HepG2 (cell line): ENCODE measurements at regions not wholly inside any gene's neighbourhood (a gene's known extent, or its start where the extent isn't known, plus 50 kb on each side); places are given as distances from the start of the nearest gene placed in this dataset.

Experiments used
- ATAC-seq: fragments of 200-7000 bp; cut with Tn5 transposase; 3 replicates; pipeline ENCODE4 v1.9.1; 2020; ENCODE audit warnings: mild to moderate bottlenecking, moderate library complexity
- BruUV-seq: library from RNA; stranded (reverse); fragments of 400-500 nt; replicated peaks from 2 replicates; lab custom pipeline; 2021; lab: Mats Ljungman, UMichigan
- CTCF ChIA-PET: fragments of 300-600 bp; formaldehyde crosslinking; extraction: SDS; loops from one replicate; lab custom pipeline; 2021; ENCODE audit warnings: low total read pairs, inconsistent platforms, low intra/inter-chr PET ratio; lab: Yijun Ruan, JAX
- POLR2A ChIA-PET: fragments of 350-600 bp; sonication (Branson Sonifier 250); formaldehyde crosslinking; loops from one replicate; lab custom pipeline; 2020; ENCODE audit warnings: antibody characterized with exemption, inconsistent platforms; lab: Yijun Ruan, JAX
- DNase-seq: peaks from one replicate; pipeline ENCODE4 v3.0.0-alpha.2; 2015; ENCODE audit warnings: low spot score
- FAIRE-seq: peaks from 3 replicates; lab custom pipeline; 2011; peaks lifted over from hg19 to GRCh38; lab: Jason Lieb, UNC
- H2AFZ ChIP-seq: one replicate; pipeline ENCODE4 v1.6.1; 2011; ENCODE audit warnings: low read length, inconsistent platforms
- H3K27ac ChIP-seq: fragments of 300-600 bp; 3 replicates; pipeline ENCODE4 v1.8.0; 2011; ENCODE audit warnings: mixed run types, mild to moderate bottlenecking, mixed read lengths, low read length, inconsistent platforms; ENCODE audit not compliant: insufficient read depth; ENCODE audit errors: extremely low read length
- H3K27me3 ChIP-seq, 2 experiments: fragments of 200-600 bp in 1 of 2; 2 replicates in 1 of 2; 3 replicates in 1 of 2; pipeline versions ENCODE4 v1.6.0 to v1.8.0; 2011; ENCODE audit warnings: low read length in 2 of 2, mild to moderate bottlenecking in 2 of 2, moderate library complexity in 2 of 2, inconsistent platforms in 1 of 2; ENCODE audit not compliant: insufficient read depth in 2 of 2, control insufficient read depth in 1 of 2
- H3K36me3 ChIP-seq, 2 experiments: fragments of 200-600 bp in 1 of 2; replicated peaks in 1 of 2; 2 replicates in 1 of 2; 3 replicates in 1 of 2; pipeline versions ENCODE4 v1.5.1 to v1.8.0; 2011; ENCODE audit warnings: low read length in 2 of 2, inconsistent platforms in 1 of 2; ENCODE audit not compliant: insufficient read depth in 2 of 2, control insufficient read depth in 1 of 2
- H3K4me1 ChIP-seq: 2 replicates; pipeline ENCODE4 v1.5.1; 2012; ENCODE audit warnings: low read length, inconsistent platforms; ENCODE audit not compliant: insufficient read depth
- H3K4me2 ChIP-seq: 2 replicates; pipeline ENCODE4 v1.6.0; 2011; ENCODE audit warnings: low read depth, low read length, inconsistent platforms
- H3K4me3 ChIP-seq, 3 experiments: fragments of 200-600 bp in 1 of 3; sonication (generic), shearing (Covaris generic) in 1 of 3; replicated peaks in 1 of 3; 2 replicates each; pipeline ENCODE4 v1.5.1; 2011 to 2016; ENCODE audit warnings: low read length in 3 of 3, inconsistent platforms in 2 of 3, low read depth in 2 of 3, mild to moderate bottlenecking in 2 of 3, control low read depth in 1 of 3, mixed read lengths in 1 of 3; ENCODE audit not compliant: insufficient read depth in 1 of 3
- H3K79me2 ChIP-seq: one replicate; pipeline ENCODE4 v1.6.1; 2011; ENCODE audit warnings: low read length, inconsistent platforms; ENCODE audit not compliant: insufficient read depth
- H3K9ac ChIP-seq: 2 replicates; pipeline ENCODE4 v1.6.0; 2011; ENCODE audit warnings: mild to moderate bottlenecking, low read depth, low read length, inconsistent platforms; ENCODE audit not compliant: insufficient read depth
- H3K9me3 ChIP-seq: 2 replicates; pipeline ENCODE4 v1.5.1; 2012; ENCODE audit warnings: mild to moderate bottlenecking, low read length
- H4K20me1 ChIP-seq: 2 replicates; pipeline ENCODE4 v1.6.0; 2011; ENCODE audit warnings: inconsistent platforms, mild to moderate bottlenecking, low read length, moderate library complexity; ENCODE audit not compliant: insufficient read depth
- ATF7-NPFF ChIP-seq: sonication (generic); formaldehyde crosslinking; IDR thresholded peaks from 2 replicates; pipeline ENCODE4 v1.8.1; 2023; ENCODE audit warnings: mild to moderate bottlenecking, low read depth, missing genetic modification reagents, moderate library complexity
- HDAC6 ChIP-seq: fragments of 200-600 bp; sonication (generic); IDR thresholded peaks from 2 replicates; pipeline ENCODE4 v1.7.0; 2017; ENCODE audit warnings: mild to moderate bottlenecking, antibody characterized with exemption, low read length, low read depth
- NR0B2 ChIP-seq: sonication (generic); formaldehyde crosslinking; IDR thresholded peaks from 2 replicates; pipeline ENCODE4 v1.4.0; 2020; ENCODE audit warnings: mild to moderate bottlenecking, missing genetic modification reagents
- ZHX2 ChIP-seq, 2 experiments: sonication (generic) in 1 of 2; formaldehyde crosslinking in 1 of 2; IDR thresholded peaks; 2 replicates each; pipeline versions ENCODE4 v1.6.1 to v1.9.0; 2014 to 2022; ENCODE audit warnings: antibody characterized with exemption in 1 of 2, borderline replicate concordance in 1 of 2, inconsistent platforms in 1 of 2, low read depth in 1 of 2, missing genetic modification reagents in 1 of 2
- ZSCAN12 ChIP-seq: sonication (generic); formaldehyde crosslinking; IDR thresholded peaks from 2 replicates; pipeline ENCODE4 v1.9.0; 2021; ENCODE audit warnings: mild to moderate bottlenecking, missing genetic modification reagents
- WGBS: methylation state at CpG from one replicate; pipeline ENCODE4 v1.1.6; 2017; ENCODE audit warnings: low lambda C conversion rate; 5-methylcytosine and 5-hydroxymethylcytosine counted together
- in situ Hi-C: cut with HindIII; loops from 2 replicates; pipeline ENCODE4 v1.10.0; 2017; ENCODE audit warnings: low pct_unique_long_range_greater_than_20kb; ENCODE audit not compliant: extremely low pct_ligation_motif_present
- intact Hi-C: fragments of 100-400 bp; cut with micrococcal nuclease; formaldehyde crosslinking; loops from one replicate; pipeline ENCODE4 v1.10.0; 2022; ENCODE audit not compliant: unreplicated experiment

- H3K4me2 ChIP-seq, result no peak overlapping the region
- TF ChIP-seq ZSCAN12 (CRISPR knock-in tag) (no peak), ATF7-NPFF (CRISPR knock-in tag) (no peak), HDAC6 (no peak), ZHX2 (IDR thresholded peaks at IDR 0.05; ENCODE audit: low read depth) (no peak), ZHX2 (CRISPR knock-in tag; IDR thresholded peaks at IDR 0.05; ENCODE audit: borderline replicate concordance) (no peak), NR0B2 (CRISPR knock-in tag) (no peak)
- no peak for DNase-seq
- intact Hi-C loops, result no loop called here
- in situ Hi-C loops, result no loop called here
- no peak overlapping the region for H3K27ac ChIP-seq
- H3K4me3 ChIP-seq, result no peak overlapping the region
- BruUV-seq, result no TSS peak
- no peaks in the 10 kb centered on the region for H3K27me3 ChIP-seq
- H4K20me1 ChIP-seq, result no peaks in the 10 kb centered on the region
- CTCF ChIA-PET, result no interaction called here
- no peak overlapping the region for H2AFZ ChIP-seq
- POLR2A ChIA-PET, result no interaction called here
- no peak for ATAC-seq
- no peaks in the 10 kb centered on the region for H3K4me1 ChIP-seq
- no peaks in the 10 kb centered on the region for H3K79me2 ChIP-seq
- no peak for FAIRE-seq
- H3K36me3 ChIP-seq, result no peaks in the 10 kb centered on the region
- H3K9me3 ChIP-seq, result no peaks in the 10 kb centered on the region
- WGBS, result 8% methylated on average over 4 of the region's 4 CpGs
- H3K9ac ChIP-seq, result no peak overlapping the region
These were observed 113.3 kb downstream of the FAM76B start for GRCh38 chr11:95676308-95676707.
